ENCODE measurements at regions not wholly inside any gene's neighbourhood (a gene's known extent, or its start where the extent isn't known, plus 50 kb on each side); places are given as distances from the start of the nearest gene placed in this dataset.

GRCh38 chr6:134689641-134690040, 260.3 kb downstream of the ALDH8A1 start:
- TF ChIP-seq EZH2phosphoT487 (IDR thresholded peaks at IDR 0.05; ENCODE audit: borderline replicate concordance, low read length) (no peak), CTCF (IDR thresholded peaks at IDR 0.05; ENCODE audit: low read depth, low read length, poor library complexity, severe bottlenecking) (no peak)

All from DOHH2 (cell line).